8988T (cell line): ENCODE measurements at regions not wholly inside any gene's neighbourhood (a gene's known extent, or its start where the extent isn't known, plus 50 kb on each side); places are given as distances from the start of the nearest gene placed in this dataset.
"Not testable (repeated sequence)": the region's sequence is repeated elsewhere in the genome, so short reads cannot be mapped to it uniquely, and the experiment has no call there.

Source experiments
- DNase-seq: peaks from one replicate; pipeline ENCODE4 v3.0.0; 2011

- no peak for DNase-seq
Measured at GRCh38 chr13:58660826-58661225, 1029.3 kb downstream of the PCDH17 start.

GRCh38 chr13:58666331-58666730 is 1034.8 kb downstream of the PCDH17 start:
- DNase-seq: no peak

- no peak for DNase-seq
Measured at GRCh38 chr13:58667096-58667495, 1035.6 kb downstream of the PCDH17 start.

GRCh38 chr13:58680115-58680514 is 1048.6 kb downstream of the PCDH17 start:
- DNase-seq: no peak

GRCh38 chr13:58682616-58683015 is 1051.1 kb downstream of the PCDH17 start:
- DNase-seq: no peak

GRCh38 chr13:58687148-58687547 is 1055.6 kb downstream of the PCDH17 start:
- DNase-seq: no peak

- no peak for DNase-seq
Measured at GRCh38 chr13:58698531-58698930, 1067.0 kb downstream of the PCDH17 start.

- no peak for DNase-seq
Measured at GRCh38 chr13:58704953-58705352, 1073.4 kb downstream of the PCDH17 start.

- DNase-seq: no peak
Measured at GRCh38 chr13:58706421-58706820, 1074.9 kb downstream of the PCDH17 start.

GRCh38 chr13:58712191-58712590 is 1080.6 kb downstream of the PCDH17 start:
- DNase-seq: no peak

GRCh38 chr13:58714016-58714415 is 1082.5 kb downstream of the PCDH17 start:
- not testable (repeated sequence) for DNase-seq

- no peak for DNase-seq
Measured at GRCh38 chr13:58721273-58721672, 1089.7 kb downstream of the PCDH17 start.

- DNase-seq: no peak
Measured at GRCh38 chr13:58728126-58728525, 1096.6 kb downstream of the PCDH17 start.

- DNase-seq: no peak
Measured at GRCh38 chr13:58729361-58729760, 1097.8 kb downstream of the PCDH17 start.

GRCh38 chr13:58744686-58745085 is 1113.1 kb downstream of the PCDH17 start:
- DNase-seq: no peak

GRCh38 chr13:58767566-58767965 is 1136.0 kb downstream of the PCDH17 start:
- DNase-seq: no peak

GRCh38 chr13:58773280-58773859 is 1141.8 kb downstream of the PCDH17 start:
- DNase-seq: no peak

- no peak for DNase-seq
Measured at GRCh38 chr13:58782736-58783135, 1151.2 kb downstream of the PCDH17 start.

GRCh38 chr13:58792854-58793253 is 1161.3 kb downstream of the PCDH17 start:
- DNase-seq: no peak

GRCh38 chr13:58795715-58796114 is 1164.2 kb downstream of the PCDH17 start:
- no peak for DNase-seq

GRCh38 chr13:58804832-58805231 is 1173.3 kb downstream of the PCDH17 start:
- no peak for DNase-seq

GRCh38 chr13:58806401-58806800 is 1174.9 kb downstream of the PCDH17 start:
- no peak for DNase-seq

- no peak for DNase-seq
Measured at GRCh38 chr13:58823701-58824100, 1192.2 kb downstream of the PCDH17 start.

- DNase-seq: no peak
Measured at GRCh38 chr13:58827904-58828303, 1196.4 kb downstream of the PCDH17 start.

- DNase-seq: no peak
Measured at GRCh38 chr13:58830841-58831240, 1199.3 kb downstream of the PCDH17 start.

GRCh38 chr13:58838615-58839014 is 1207.1 kb downstream of the PCDH17 start:
- no peak for DNase-seq
